ENCODE measurements at regions not wholly inside any gene's neighbourhood (a gene's known extent, or its start where the extent isn't known, plus 50 kb on each side); places are given as distances from the start of the nearest gene placed in this dataset.
A peak's percentile ranks its signal among the peaks of the same experiment; 100 is the strongest.
"Not testable (repeated sequence)": the region's sequence is repeated elsewhere in the genome, so short reads cannot be mapped to it uniquely, and the experiment has no call there.

DNA sequence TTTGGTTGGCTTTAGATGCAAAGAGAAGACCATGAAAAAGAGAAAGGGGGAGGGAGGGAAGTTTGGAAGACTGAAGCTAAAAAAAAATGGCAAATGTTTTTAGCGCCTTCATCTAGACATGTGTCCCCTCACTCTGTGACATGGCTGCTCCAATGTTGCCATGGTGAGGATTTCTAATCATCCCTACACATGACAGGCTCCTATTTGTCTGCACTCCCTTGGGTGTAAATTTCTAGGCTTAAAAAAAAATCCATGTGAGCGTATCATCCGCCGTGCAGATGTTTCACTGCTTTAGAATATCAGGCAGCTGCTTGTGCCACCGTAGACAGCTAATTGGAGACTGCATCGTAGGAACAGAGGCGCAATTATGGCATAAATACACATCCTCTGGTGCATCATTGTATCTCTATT is 761.1 kb upstream of the MMS22L start:
- no peak for DNase-seq

DNA sequence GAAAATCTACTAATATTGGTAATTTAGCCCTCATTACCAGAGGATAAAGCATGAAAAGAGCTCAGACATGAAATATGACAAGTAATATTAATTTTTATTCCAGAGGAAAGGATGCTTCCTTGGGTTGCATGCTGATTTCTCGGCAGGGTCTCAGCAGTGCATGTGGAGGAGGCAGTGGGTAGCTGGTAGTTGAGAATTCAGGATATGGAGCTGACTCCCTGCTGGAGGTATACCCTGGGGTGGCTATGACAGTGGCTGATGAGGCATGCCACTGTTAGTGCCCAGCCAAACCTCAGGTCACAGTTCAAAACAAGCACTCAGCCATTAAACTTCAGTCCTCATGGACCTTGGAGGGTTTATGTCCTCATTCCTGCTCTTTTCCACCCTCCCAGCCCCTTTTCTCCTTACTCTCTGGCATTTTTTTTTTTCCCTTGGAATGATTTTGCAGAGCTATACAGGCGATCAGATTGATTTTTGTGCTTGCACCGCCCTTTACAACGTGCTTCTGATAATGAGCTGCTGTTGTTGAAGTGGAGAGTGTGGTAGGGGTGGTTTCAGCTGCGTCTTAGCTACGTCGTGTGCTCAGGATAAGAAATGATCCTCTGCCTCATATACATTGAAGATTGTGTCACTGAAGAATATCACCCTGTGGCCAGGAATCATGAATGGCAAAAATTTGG is 761.9 kb upstream of the MMS22L start:
- no peak for DNase-seq

- DNase-seq = no peak
These were observed 764.1 kb upstream of the MMS22L start for GRCh38 chr6:98047164-98047563.

DNA sequence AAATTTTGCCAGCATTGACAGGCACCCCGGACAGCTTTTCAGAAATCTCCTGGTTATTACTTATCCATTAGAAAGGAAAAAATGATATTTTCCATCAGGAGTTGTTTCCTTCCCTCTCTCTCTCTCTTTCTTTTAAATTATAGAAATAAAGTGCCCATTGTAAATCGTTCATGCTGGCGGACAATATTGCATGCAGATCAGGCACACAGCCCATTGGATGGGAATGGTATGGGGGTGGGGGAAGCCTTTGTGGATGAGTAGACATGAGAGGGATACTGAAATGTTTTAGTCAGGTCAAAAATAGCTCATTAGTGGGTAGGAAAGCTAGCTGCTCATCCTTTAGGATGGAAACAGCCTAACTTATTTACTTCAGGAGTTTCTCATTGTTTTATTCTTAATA is 764.9 kb upstream of the MMS22L start:
- no peak for DNase-seq

GRCh38 chr6:98054453-98054852 is 771.4 kb upstream of the MMS22L start:
- peak; percentile 6 for DNase-seq

DNA sequence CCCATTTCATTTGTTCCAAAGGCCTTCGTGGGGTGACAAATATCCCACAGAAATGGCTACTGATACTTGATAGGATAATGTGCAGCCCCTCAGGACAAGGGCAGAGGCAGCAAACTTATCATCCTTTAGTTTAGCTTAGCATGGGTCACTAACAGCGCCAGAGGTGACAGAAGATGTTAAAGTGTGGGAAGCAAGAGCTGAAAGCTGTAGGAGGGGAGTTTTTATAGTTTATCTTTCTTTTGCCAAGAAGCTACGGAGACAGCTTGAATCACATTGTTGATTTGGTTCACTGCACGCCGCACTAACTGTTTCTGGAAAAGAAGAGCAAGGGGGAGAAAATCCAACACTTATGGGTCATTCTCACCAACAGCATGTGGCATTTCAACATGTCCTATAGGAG is 773.9 kb upstream of the MMS22L start:
- no peak for DNase-seq

- DNase-seq = no peak
These were observed 767.0 kb upstream of the POU3F2 start for GRCh38 chr6:98067375-98067774.

- DNase-seq = not testable (repeated sequence)
These were observed 745.8 kb upstream of the POU3F2 start for GRCh38 chr6:98088537-98088936.

DNA sequence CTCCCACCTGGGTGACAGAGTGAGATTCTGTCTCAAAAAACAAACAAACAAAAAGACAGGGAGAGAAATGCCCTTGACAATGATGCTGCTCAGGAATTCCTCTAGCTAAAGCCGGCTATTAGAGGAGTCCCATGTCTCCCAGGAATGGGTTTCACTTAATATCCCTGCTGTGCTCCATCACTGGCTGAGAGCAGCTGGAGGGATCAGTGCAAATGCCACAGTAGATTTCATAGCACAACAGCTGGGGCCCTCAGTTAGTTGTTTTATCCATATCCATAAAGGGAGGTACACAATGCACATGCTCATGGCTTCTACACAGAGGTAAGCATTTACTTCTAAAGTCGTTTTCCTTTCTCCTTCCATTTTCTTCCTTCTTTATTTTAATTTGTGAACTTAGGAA is 742.0 kb upstream of the POU3F2 start:
- no peak for DNase-seq

DNA sequence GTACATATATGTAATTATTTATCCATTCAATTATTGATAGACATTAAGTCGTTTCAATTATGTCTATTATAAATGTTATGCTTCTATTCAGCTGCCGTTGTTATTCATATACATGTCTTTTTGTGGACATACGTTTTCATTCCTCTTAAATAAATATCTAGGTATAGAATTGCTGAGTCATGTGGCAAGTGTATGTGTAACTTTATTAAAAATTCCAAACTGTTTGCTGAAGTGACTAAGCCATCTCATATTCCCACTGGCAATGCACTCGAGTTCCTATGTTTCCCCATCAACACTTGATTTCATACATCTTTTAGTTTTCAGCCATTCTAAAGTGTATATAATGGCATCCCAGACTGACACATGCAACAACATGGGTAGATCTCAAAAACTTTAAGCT is 739.7 kb upstream of the POU3F2 start:
- no peak for DNase-seq

DNA sequence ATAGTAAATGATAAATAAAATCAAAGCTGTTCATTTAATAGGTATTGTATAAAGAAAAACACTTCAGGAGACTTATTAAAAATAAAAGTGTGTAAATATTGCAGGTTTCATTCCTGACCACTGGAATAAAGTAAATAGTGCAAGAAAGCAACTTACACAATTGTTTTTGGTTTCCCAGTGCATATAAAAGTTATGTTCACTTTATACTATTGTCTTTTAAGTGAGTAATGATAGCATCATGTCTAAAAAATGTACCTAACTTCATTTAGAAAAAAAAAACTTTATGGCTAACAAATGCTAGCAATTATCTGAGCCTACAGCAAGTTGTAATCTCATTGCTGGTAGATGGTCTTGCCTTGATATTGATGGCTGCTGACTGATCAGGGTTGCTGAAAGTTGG is 726.6 kb upstream of the POU3F2 start:
- DNase-seq = no peak

GRCh38 chr6:98116455-98116854 is 717.9 kb upstream of the POU3F2 start:
- no peak for DNase-seq

GRCh38 chr6:98117068-98117467 is 717.3 kb upstream of the POU3F2 start:
- DNase-seq = no peak

DNA sequence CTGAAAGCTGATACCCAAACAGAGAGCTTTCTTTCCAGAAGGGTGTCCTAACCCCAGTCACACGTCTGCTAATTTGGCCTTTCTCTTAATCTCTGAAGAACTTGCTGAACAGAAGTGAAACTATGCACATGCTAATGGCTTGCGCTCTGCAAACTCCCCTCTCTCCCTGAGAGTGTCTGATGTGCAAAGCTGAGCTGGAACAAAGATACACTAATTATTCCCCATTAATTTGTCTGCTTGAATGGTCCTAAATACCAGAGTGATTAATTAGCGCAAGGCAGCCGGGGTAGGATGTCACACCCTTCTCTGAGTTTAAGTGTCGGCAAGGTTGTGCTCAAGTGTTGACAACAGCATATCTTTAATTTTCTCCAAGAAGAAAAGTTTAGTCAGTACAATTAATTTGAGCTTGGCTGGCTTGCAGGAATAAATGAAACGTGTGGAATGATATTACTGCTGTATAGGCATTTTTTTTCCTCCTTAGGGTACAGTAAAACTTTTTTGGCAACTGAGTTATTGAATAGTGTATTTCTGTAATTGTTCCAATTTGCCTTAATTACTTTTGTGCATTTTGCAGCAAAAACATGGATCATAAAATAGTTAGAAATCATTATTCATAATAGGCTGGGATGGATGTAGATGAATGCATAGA is 715.9 kb upstream of the POU3F2 start:
- no peak for DNase-seq

- peak; percentile 73 for DNase-seq
These were observed 710.2 kb upstream of the POU3F2 start for GRCh38 chr6:98124171-98124570.

GRCh38 chr6:98131290-98131990 is 702.9 kb upstream of the POU3F2 start:
- DNase-seq = no peak

GRCh38 chr6:98136333-98136732 is 698.0 kb upstream of the POU3F2 start:
- no peak for DNase-seq

DNA sequence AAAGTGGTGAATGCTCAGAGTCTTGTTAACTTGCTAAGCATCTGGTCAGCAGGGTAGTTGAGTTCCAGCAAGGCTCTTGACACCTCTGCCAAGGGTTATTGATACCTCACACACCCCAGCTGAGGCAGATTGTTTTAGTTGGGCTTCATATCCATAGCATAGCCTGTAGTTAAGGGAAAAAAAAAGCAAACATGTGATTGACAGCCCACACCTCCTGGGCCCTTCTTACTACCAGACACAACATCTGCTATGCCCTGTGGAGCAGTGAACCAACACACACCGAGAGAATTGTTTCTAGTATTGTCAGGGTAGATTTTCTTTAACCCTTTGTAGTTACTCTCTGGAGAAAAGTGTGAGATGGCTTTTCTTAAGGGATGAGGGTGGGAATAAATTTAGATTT is 697.0 kb upstream of the POU3F2 start:
- DNase-seq = no peak

GRCh38 chr6:98142839-98143238 is 691.5 kb upstream of the POU3F2 start:
- DNase-seq = no peak

DNA sequence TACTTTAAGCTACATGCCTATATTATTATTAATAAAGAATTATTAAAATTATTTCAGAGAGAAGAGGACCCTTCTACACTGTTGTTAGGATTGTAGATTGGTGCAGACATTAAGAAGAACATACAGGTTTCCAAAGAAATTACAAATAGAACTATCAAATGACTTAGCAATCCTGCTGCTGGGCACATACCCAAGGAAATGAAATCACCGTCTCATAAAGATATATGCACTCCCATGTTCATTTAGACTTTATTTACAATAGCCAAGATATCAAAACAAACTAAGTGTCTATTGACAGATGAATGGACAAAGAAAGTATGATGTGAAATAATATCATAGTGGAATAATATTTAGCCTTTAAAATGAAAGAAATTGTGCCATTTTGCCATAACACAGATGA is 687.7 kb upstream of the POU3F2 start:
- DNase-seq = no peak

DNA sequence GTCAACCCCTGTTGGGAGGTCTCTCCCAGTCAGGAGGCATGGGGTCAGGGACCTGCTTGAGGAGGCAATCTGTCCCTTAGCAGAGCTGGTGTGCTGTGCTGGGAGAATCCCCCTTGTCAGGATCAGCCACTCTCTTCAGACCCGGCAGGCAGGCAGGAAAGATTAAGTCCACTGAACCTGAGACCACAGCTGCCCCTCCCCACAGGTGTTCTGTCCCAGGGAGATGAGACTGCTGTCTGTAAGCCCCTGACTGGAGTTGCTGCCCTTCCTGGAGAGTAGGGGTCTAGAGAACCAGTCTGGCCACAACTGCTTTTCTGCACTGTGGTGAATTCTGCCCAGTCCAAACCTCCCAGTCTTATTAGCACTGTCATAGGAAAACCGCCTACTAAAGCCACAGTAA is 677.8 kb upstream of the POU3F2 start:
- no peak for DNase-seq

- no peak for DNase-seq
These were observed 654.8 kb upstream of the POU3F2 start for GRCh38 chr6:98179606-98180005.

DNA sequence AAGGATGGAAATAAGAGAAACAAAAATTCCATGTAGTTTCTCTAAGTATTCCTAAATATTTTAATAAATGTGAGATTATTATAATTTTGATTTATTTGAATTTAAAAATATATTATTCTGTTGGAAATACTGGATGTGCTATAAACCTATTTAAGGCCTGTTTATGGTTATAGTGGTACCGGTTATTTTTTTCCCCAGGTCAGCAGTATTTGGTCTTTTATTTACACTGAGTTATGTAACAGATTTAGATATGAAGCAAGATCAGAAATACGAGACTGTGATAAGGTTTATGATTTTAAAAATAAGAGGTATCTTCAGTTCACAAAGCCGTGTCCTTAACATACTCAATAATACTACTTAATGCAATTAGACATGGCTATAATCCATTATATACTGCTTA is 634.3 kb upstream of the POU3F2 start:
- DNase-seq = no peak

DNA sequence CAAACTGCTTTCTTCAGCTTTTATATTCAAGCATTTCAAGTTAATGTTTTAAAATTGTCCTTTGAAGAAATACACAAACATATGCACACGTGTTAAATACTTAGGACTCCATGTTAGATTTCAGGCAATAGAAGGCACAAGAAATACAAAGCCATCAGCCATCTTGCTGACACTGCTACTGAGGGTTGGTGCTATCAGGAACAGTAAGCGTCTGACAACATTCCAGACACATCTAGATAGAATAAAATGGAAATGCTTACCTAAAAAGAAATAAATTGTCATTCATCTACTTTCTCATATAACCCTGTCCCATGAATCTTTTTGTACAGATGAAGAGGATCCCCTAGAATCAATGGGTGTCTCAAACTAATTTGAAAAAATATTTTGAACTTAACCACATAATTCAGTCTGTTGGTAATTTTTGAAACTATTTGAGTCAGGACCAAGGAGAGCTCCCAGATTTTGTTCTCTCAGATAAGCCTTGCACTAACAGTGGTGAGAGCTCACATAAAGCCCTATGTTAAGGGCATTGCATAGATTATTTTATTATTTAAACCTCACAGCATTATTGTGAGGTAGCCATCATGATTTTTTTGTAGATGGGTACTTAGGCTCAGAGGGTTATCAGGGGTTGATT is 631.1 kb upstream of the POU3F2 start:
- peak; percentile 8 for DNase-seq

All from fibroblast of skin of right biceps (primary cell).